Neural crest cell (in vitro differentiated cells): ENCODE measurements at regions not wholly inside any gene's neighbourhood (a gene's known extent, or its start where the extent isn't known, plus 50 kb on each side); places are given as distances from the start of the nearest gene placed in this dataset.

Experiments used
- DNase-seq: peaks from one replicate; pipeline ENCODE4 v3.0.0; 2021; ENCODE audit warnings: low read depth, mixed read lengths, low spot score
- H3K27ac Mint-ChIP-seq: one replicate; pipeline ENCODE4 v1.8.0; 2021; ENCODE audit warnings: mild to moderate bottlenecking, mixed read lengths; ENCODE audit not compliant: unreplicated experiment
- H3K27me3 Mint-ChIP-seq: 2 replicates; pipeline ENCODE4 v1.8.0; 2021; ENCODE audit warnings: low read depth, mild to moderate bottlenecking, mixed read lengths
- H3K36me3 Mint-ChIP-seq: 2 replicates; pipeline ENCODE4 v1.8.0; 2021; ENCODE audit warnings: low read depth, mild to moderate bottlenecking, mixed read lengths
- H3K4me1 Mint-ChIP-seq: 2 replicates; pipeline ENCODE4 v1.8.0; 2021; ENCODE audit warnings: mixed read lengths
- H3K4me3 Mint-ChIP-seq: one replicate; pipeline ENCODE4 v1.8.0; 2021; ENCODE audit warnings: mild to moderate bottlenecking, mixed read lengths
- H3K9me3 Mint-ChIP-seq: 2 replicates; pipeline ENCODE4 v1.8.0; 2021; ENCODE audit warnings: mixed read lengths
- CTCF ChIP-seq: fragments of 200-600 bp; sonication (generic); conservative IDR thresholded peaks from 2 replicates; pipeline ENCODE4 v1.5.0; 2021; ENCODE audit warnings: antibody characterized with exemption, mild to moderate bottlenecking

DNA sequence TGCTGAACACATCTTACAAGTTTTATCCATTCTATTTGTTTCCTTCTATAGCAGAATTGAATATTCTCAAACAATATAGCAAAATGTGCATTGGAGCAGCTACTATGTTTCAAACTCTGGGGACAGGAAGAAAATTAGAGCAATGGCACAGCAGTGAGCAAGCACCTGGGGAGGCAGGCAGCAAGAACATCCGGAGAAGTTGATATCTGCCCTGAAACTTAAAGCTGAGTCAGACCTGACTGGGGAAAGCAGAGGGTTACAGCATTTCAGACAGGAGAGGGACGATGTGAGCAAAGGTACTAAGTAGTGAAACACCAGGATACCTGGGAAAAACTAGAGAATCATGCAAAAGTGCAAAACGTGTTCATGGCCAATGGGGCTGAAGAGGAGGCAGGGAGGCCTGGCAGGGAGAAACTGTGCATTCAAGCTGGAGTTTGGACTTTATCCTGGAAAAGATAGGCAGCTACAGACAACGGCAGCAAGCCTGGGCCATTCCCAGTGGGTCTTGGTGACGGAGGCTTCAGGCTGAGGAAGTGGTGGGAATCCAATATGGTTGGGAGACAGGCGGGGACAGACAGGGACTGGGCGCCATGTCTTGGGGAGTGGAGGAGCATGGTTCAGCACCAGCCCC is 118.0 kb upstream of the CDKN3 start:
- no peaks in the 10 kb centered on the region for H3K4me1 Mint-ChIP-seq
- no peaks in the 10 kb centered on the region for H3K36me3 Mint-ChIP-seq
- H3K9me3 Mint-ChIP-seq, result peaks cover 4% of the 10 kb centered on the region

GRCh38 chr14:54282849-54283248 is 114.0 kb upstream of the CDKN3 start:
- no peak overlapping the region for H3K27ac Mint-ChIP-seq
- no peak for TF ChIP-seq CTCF
- peaks cover 7% of the 10 kb centered on the region for H3K9me3 Mint-ChIP-seq
- peaks cover 5% of the 10 kb centered on the region for H3K4me1 Mint-ChIP-seq
- no peaks in the 10 kb centered on the region for H3K27me3 Mint-ChIP-seq
- DNase-seq, result no peak
- H3K4me3 Mint-ChIP-seq, result no peak overlapping the region
- H3K36me3 Mint-ChIP-seq, result no peaks in the 10 kb centered on the region

More for the DNA sequence above, 118.0 kb upstream of the CDKN3 start:
- no peak overlapping the region for H3K4me3 Mint-ChIP-seq
- no peaks in the 10 kb centered on the region for H3K27me3 Mint-ChIP-seq
- no peak overlapping the region for H3K27ac Mint-ChIP-seq
- DNase-seq, result no peak
- no peak for TF ChIP-seq CTCF

GRCh38 chr14:54285030-54285429 is 111.8 kb upstream of the CDKN3 start:
- Mint-ChIP-seq H3K4me1 (peaks cover 8% of the 10 kb centered on the region), H3K4me3 (no peak overlapping the region), H3K27me3 (no peaks in the 10 kb centered on the region), H3K36me3 (no peaks in the 10 kb centered on the region), H3K9me3 (peaks cover 3% of the 10 kb centered on the region), H3K27ac (no peak overlapping the region)
- no peak for DNase-seq
- no peak for TF ChIP-seq CTCF

DNA sequence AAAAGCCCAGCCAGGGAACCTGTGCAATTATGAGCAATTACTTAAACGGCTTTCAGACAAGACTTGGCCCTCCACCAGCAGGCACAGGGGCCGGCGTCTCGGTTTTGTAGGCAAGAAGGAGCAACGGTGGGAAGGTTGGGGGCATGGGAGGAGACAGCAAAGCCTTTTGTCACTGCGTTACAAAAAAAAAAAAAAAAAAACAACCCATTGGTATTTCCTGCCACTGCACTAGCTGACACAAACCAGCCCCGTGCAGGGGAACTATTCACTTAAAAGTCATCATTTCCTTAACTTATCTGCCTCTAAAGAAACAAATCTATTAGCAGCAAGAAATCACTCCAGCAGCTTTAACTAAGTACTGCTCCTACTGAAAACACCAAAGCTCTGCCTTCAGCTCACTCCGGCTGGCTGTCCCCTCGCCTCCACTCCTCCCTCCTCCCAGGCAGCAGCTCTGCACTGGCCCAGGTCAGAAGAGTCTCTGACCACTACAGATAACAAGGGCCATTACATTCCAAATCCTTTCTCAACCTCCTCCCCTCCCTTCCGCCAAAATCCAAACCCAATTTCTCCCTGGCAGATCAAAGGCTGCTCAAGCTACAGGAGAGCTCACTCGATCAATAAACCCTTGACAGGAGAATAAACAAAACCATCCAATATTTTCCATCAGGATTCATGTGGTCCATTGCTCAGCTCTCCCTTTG is 105.2 kb upstream of the CDKN3 start:
- Mint-ChIP-seq H3K36me3 (no peaks in the 10 kb centered on the region), H3K9me3 (no peaks in the 10 kb centered on the region), H3K4me3 (peak overlapping the region; percentile 17), H3K4me1 (peaks cover 32% of the 10 kb centered on the region), H3K27ac (peak overlapping the region; percentile 2), H3K27me3 (peaks cover 3% of the 10 kb centered on the region)
- TF ChIP-seq CTCF, result no peak
- DNase-seq, result no peak

DNA sequence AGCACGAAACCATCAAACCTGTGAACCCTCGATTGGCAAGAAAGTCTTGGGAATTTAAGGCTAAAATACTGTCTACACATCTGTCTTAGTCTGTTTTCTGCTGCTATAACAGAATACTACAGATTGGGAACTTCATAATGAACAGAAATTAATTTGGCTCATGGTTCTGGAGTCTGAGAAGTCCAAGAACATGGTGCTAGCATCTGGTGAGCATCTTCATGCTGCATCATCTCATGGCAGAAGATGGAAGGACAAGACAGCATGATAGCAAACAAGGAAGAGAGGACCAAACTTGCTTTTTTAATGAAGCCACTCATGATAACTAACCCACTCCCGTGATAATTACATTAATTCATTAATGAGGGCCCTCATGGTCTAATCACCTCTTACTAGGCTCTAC is 102.0 kb upstream of the CDKN3 start:
- no peak for DNase-seq
- Mint-ChIP-seq H3K36me3 (no peaks in the 10 kb centered on the region), H3K9me3 (no peaks in the 10 kb centered on the region), H3K4me3 (no peak overlapping the region), H3K27me3 (peaks cover 5% of the 10 kb centered on the region), H3K27ac (no peak overlapping the region), H3K4me1 (peaks cover 24% of the 10 kb centered on the region)
- no peak for TF ChIP-seq CTCF
